ENCODE measurements at regions not wholly inside any gene's neighbourhood (a gene's known extent, or its start where the extent isn't known, plus 50 kb on each side); places are given as distances from the start of the nearest gene placed in this dataset.

GRCh38 chr9:129239946-129240490, 62.0 kb upstream of the IER5L start:
- no peak for DNase-seq
- Histone ChIP-seq H3K36me3 (ENCODE audit: control insufficient read depth, insufficient read depth, low read length) (no peaks in the 10 kb centered on the region), H3K4me1 (ENCODE audit: control insufficient read depth, insufficient read depth, low read length, poor library complexity, severe bottlenecking) (peaks cover 29% of the 10 kb centered on the region), H3K4me3 (ENCODE audit: insufficient read depth, low read depth, low read length, poor library complexity, severe bottlenecking) (no peak overlapping the region), H3K9me3 (ENCODE audit: control insufficient read depth, low read length) (no peaks in the 10 kb centered on the region), H3K27ac (ENCODE audit: insufficient read depth, low read length, poor library complexity, severe bottlenecking) (no peak overlapping the region), H3K27me3 (replicated peaks; ENCODE audit: control insufficient read depth, insufficient read depth, low read length, poor library complexity, severe bottlenecking) (no peaks in the 10 kb centered on the region)

DNA sequence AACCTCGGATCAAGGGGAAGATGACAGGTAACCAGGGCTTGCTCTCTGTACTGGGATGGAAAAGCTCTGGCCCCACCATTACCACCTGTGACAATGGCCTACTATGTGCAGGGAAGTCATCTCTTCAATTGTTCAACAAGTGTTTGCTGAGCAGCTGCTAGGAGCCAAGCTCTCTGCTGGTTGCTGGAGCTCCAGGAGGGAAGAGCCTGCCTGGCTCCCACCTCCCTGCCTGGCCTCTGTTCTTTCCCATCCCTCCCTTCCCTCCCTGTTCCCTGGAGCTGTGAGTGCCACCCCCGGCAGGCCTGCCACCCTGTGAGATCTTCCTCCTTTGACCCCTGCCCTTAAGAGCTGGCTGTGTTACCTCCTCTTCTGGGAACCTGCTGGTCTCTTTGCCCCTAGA, 59.7 kb upstream of the IER5L start:
- Histone ChIP-seq H3K36me3 (ENCODE audit: control insufficient read depth, insufficient read depth, low read length) (no peaks in the 10 kb centered on the region), H3K27ac (ENCODE audit: insufficient read depth, low read length, poor library complexity, severe bottlenecking) (peak overlapping the region; percentile 58), H3K27me3 (replicated peaks; ENCODE audit: control insufficient read depth, insufficient read depth, low read length, poor library complexity, severe bottlenecking) (no peaks in the 10 kb centered on the region), H3K4me3 (ENCODE audit: insufficient read depth, low read depth, low read length, poor library complexity, severe bottlenecking) (no peak overlapping the region), H3K4me1 (ENCODE audit: control insufficient read depth, insufficient read depth, low read length, poor library complexity, severe bottlenecking) (peaks cover 33% of the 10 kb centered on the region), H3K9me3 (ENCODE audit: control insufficient read depth, low read length) (no peaks in the 10 kb centered on the region)
- no peak for DNase-seq

- Histone ChIP-seq H3K9me3 (ENCODE audit: control insufficient read depth, low read length) (no peaks in the 10 kb centered on the region), H3K27me3 (replicated peaks; ENCODE audit: control insufficient read depth, insufficient read depth, low read length, poor library complexity, severe bottlenecking) (no peaks in the 10 kb centered on the region), H3K4me3 (ENCODE audit: insufficient read depth, low read depth, low read length, poor library complexity, severe bottlenecking) (peak overlapping the region; percentile 15), H3K27ac (ENCODE audit: insufficient read depth, low read length, poor library complexity, severe bottlenecking) (peak overlapping the region; percentile 58), H3K4me1 (ENCODE audit: control insufficient read depth, insufficient read depth, low read length, poor library complexity, severe bottlenecking) (peaks cover 33% of the 10 kb centered on the region), H3K36me3 (ENCODE audit: control insufficient read depth, insufficient read depth, low read length) (no peaks in the 10 kb centered on the region)
- DNase-seq, result peak in 1 of 3 donors; percentile 23
Measured at GRCh38 chr9:129237164-129237611, 59.1 kb upstream of the IER5L start.

- H3K27me3 ChIP-seq (replicated peaks; ENCODE audit: control insufficient read depth, insufficient read depth, low read length, poor library complexity, severe bottlenecking), result no peaks in the 10 kb centered on the region
- H3K9me3 ChIP-seq (ENCODE audit: control insufficient read depth, low read length), result no peaks in the 10 kb centered on the region
- peak overlapping the region; percentile 58 for H3K27ac ChIP-seq (ENCODE audit: insufficient read depth, low read length, poor library complexity, severe bottlenecking)
- peak overlapping the region; percentile 32 for H3K4me3 ChIP-seq (ENCODE audit: insufficient read depth, low read depth, low read length, poor library complexity, severe bottlenecking)
- H3K4me1 ChIP-seq (ENCODE audit: control insufficient read depth, insufficient read depth, low read length, poor library complexity, severe bottlenecking), result peaks cover 33% of the 10 kb centered on the region
- DNase-seq, result no peak
- H3K36me3 ChIP-seq (ENCODE audit: control insufficient read depth, insufficient read depth, low read length), result no peaks in the 10 kb centered on the region
Measured at GRCh38 chr9:129236441-129237145, 58.5 kb upstream of the IER5L start.

- DNase-seq, result peak; percentile 27 to 59 (median 48)
- no peaks in the 10 kb centered on the region for H3K36me3 ChIP-seq (ENCODE audit: control insufficient read depth, insufficient read depth, low read length)
- H3K4me3 ChIP-seq (ENCODE audit: insufficient read depth, low read depth, low read length, poor library complexity, severe bottlenecking), result peak overlapping the region; percentile 31
- H3K27ac ChIP-seq (ENCODE audit: insufficient read depth, low read length, poor library complexity, severe bottlenecking), result peak overlapping the region; percentile 53
- peaks cover 33% of the 10 kb centered on the region for H3K4me1 ChIP-seq (ENCODE audit: control insufficient read depth, insufficient read depth, low read length, poor library complexity, severe bottlenecking)
- no peaks in the 10 kb centered on the region for H3K27me3 ChIP-seq (replicated peaks; ENCODE audit: control insufficient read depth, insufficient read depth, low read length, poor library complexity, severe bottlenecking)
- H3K9me3 ChIP-seq (ENCODE audit: control insufficient read depth, low read length), result no peaks in the 10 kb centered on the region
Measured at GRCh38 chr9:129235931-129236331, 57.9 kb upstream of the IER5L start.

GRCh38 chr9:129235041-129235930, 57.2 kb upstream of the IER5L start:
- Histone ChIP-seq H3K27ac (ENCODE audit: insufficient read depth, low read length, poor library complexity, severe bottlenecking) (peak overlapping the region; percentile 53), H3K4me3 (ENCODE audit: insufficient read depth, low read depth, low read length, poor library complexity, severe bottlenecking) (peak overlapping the region; percentile 31), H3K4me1 (ENCODE audit: control insufficient read depth, insufficient read depth, low read length, poor library complexity, severe bottlenecking) (peaks cover 33% of the 10 kb centered on the region), H3K27me3 (replicated peaks; ENCODE audit: control insufficient read depth, insufficient read depth, low read length, poor library complexity, severe bottlenecking) (no peaks in the 10 kb centered on the region), H3K9me3 (ENCODE audit: control insufficient read depth, low read length) (no peaks in the 10 kb centered on the region), H3K36me3 (ENCODE audit: control insufficient read depth, insufficient read depth, low read length) (no peaks in the 10 kb centered on the region)
- no peak for DNase-seq

GRCh38 chr9:129234491-129234890, 56.4 kb upstream of the IER5L start:
- Histone ChIP-seq H3K27me3 (replicated peaks; ENCODE audit: control insufficient read depth, insufficient read depth, low read length, poor library complexity, severe bottlenecking) (no peaks in the 10 kb centered on the region), H3K9me3 (ENCODE audit: control insufficient read depth, low read length) (no peaks in the 10 kb centered on the region), H3K4me1 (ENCODE audit: control insufficient read depth, insufficient read depth, low read length, poor library complexity, severe bottlenecking) (peaks cover 33% of the 10 kb centered on the region), H3K36me3 (ENCODE audit: control insufficient read depth, insufficient read depth, low read length) (no peaks in the 10 kb centered on the region), H3K27ac (ENCODE audit: insufficient read depth, low read length, poor library complexity, severe bottlenecking) (no peak overlapping the region), H3K4me3 (ENCODE audit: insufficient read depth, low read depth, low read length, poor library complexity, severe bottlenecking) (no peak overlapping the region)
- no peak for DNase-seq

GRCh38 chr9:129232839-129233591, 55.0 kb upstream of the IER5L start:
- Histone ChIP-seq H3K4me1 (ENCODE audit: control insufficient read depth, insufficient read depth, low read length, poor library complexity, severe bottlenecking) (peaks cover 33% of the 10 kb centered on the region), H3K9me3 (ENCODE audit: control insufficient read depth, low read length) (no peaks in the 10 kb centered on the region), H3K36me3 (ENCODE audit: control insufficient read depth, insufficient read depth, low read length) (no peaks in the 10 kb centered on the region), H3K4me3 (ENCODE audit: insufficient read depth, low read depth, low read length, poor library complexity, severe bottlenecking) (no peak overlapping the region), H3K27ac (ENCODE audit: insufficient read depth, low read length, poor library complexity, severe bottlenecking) (no peak overlapping the region), H3K27me3 (replicated peaks; ENCODE audit: control insufficient read depth, insufficient read depth, low read length, poor library complexity, severe bottlenecking) (no peaks in the 10 kb centered on the region)
- DNase-seq, result no peak

GRCh38 chr9:129231759-129232158, 53.7 kb upstream of the IER5L start:
- Histone ChIP-seq H3K36me3 (ENCODE audit: control insufficient read depth, insufficient read depth, low read length) (no peaks in the 10 kb centered on the region), H3K9me3 (ENCODE audit: control insufficient read depth, low read length) (no peaks in the 10 kb centered on the region), H3K4me1 (ENCODE audit: control insufficient read depth, insufficient read depth, low read length, poor library complexity, severe bottlenecking) (peaks cover 21% of the 10 kb centered on the region), H3K27me3 (replicated peaks; ENCODE audit: control insufficient read depth, insufficient read depth, low read length, poor library complexity, severe bottlenecking) (no peaks in the 10 kb centered on the region), H3K27ac (ENCODE audit: insufficient read depth, low read length, poor library complexity, severe bottlenecking) (no peak overlapping the region), H3K4me3 (ENCODE audit: insufficient read depth, low read depth, low read length, poor library complexity, severe bottlenecking) (no peak overlapping the region)
- DNase-seq, result no peak
